NB4 (cell line): ENCODE measurements at regions not wholly inside any gene's neighbourhood (a gene's known extent, or its start where the extent isn't known, plus 50 kb on each side); places are given as distances from the start of the nearest gene placed in this dataset.
"Not testable (repeated sequence)": the region's sequence is repeated elsewhere in the genome, so short reads cannot be mapped to it uniquely, and the experiment has no call there.

ENCODE experiments used
- POLR2A ChIP-seq: IDR thresholded peaks from 2 replicates; pipeline ENCODE4 v1.6.1; 2011; ENCODE audit warnings: mild to moderate bottlenecking; ENCODE audit not compliant: insufficient read length; ENCODE audit errors: extremely low read depth
- TF ChIP-seq, protein P1 (sequence below): IDR thresholded peaks from one replicate; pipeline ENCODE4 v1.5.1; 2012; ENCODE audit warnings: low read depth, low read length

DNA sequence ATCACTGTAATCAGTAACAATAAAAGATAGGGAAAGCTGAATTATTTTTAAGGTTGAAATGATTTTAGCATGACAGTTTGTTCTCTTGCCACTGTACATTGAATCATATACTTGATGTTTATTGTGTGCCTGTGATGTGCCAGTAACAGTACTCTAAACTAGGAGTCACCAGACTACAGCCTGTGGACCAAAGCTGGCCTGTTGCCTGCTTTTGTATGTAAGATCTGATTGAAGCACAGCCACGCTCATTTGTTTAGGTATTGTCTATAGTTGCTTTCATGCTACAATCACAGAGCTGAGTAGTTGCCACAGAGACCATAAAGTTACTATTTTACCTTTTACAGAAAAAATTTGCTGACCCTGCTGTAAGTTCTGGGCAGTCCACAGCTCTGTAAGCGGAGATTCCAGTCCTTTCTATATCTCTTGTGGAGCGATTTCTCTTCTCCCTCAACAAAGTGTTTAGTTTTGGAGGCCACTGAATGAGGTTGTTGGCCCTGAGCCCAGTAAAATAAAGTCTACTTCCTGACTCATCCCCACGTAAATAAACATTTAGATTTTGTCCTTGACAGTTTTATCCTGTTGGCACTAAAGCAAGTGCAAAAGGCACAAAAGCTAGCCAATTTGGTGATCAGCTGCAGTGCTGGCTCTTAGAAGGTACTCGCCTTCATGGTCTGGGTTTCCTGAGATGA lies 173.7 kb upstream of the VKORC1L1 start:
- TF ChIP-seq, protein P1, sequence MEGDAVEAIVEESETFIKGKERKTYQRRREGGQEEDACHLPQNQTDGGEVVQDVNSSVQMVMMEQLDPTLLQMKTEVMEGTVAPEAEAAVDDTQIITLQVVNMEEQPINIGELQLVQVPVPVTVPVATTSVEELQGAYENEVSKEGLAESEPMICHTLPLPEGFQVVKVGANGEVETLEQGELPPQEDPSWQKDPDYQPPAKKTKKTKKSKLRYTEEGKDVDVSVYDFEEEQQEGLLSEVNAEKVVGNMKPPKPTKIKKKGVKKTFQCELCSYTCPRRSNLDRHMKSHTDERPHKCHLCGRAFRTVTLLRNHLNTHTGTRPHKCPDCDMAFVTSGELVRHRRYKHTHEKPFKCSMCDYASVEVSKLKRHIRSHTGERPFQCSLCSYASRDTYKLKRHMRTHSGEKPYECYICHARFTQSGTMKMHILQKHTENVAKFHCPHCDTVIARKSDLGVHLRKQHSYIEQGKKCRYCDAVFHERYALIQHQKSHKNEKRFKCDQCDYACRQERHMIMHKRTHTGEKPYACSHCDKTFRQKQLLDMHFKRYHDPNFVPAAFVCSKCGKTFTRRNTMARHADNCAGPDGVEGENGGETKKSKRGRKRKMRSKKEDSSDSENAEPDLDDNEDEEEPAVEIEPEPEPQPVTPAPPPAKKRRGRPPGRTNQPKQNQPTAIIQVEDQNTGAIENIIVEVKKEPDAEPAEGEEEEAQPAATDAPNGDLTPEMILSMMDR, result not testable (repeated sequence)
- TF ChIP-seq POLR2A, result not testable (repeated sequence)
